ENCODE measurements at regions not wholly inside any gene's neighbourhood (a gene's known extent, or its start where the extent isn't known, plus 50 kb on each side); places are given as distances from the start of the nearest gene placed in this dataset.

DNA sequence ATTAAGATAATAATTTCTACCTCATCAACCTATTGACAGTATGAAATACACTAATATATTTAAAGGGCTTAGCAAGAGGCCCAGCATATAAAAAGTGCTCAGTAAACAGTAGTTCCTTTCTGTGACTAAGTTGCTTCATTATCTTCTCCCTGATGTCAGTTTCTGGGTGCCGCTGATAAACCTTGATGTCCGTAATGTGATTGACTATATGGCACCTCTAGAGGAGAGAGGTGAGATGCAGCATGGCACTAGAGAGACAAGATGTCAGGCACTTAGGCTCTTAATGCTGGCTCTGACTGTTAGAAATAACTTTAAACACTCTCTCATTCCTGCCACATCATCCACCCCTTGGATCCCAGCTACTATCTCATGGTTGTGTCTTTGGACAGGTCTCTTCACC is 455.9 kb upstream of the KLF4 start:
- ChIA-PET POLR2A (ENCODE audit: unreplicated experiment) (no interaction called here), CTCF (no interaction called here)
- dilution Hi-C loops (cut with HindIII; ENCODE audit: low sequenced_read_pairs, unreplicated experiment) = no loop called here
- no peak overlapping the region for H3K27ac ChIP-seq (ENCODE audit: insufficient read depth, low read length)
- no peak overlapping the region for H4K8ac ChIP-seq (ENCODE audit: low read depth in 2 of 2, low read length in 2 of 2)
- no peaks in the 10 kb centered on the region for H3K27me3 ChIP-seq (ENCODE audit: control insufficient read depth, insufficient read depth, low read length)
- H2BK15ac ChIP-seq (ENCODE audit: low read depth, low read length) = no peak overlapping the region
- no peak overlapping the region for H3K14ac ChIP-seq (replicated peaks; ENCODE audit: low read depth, low read length)
- H3K79me1 ChIP-seq (ENCODE audit: low read depth in 1 of 2, low read length in 2 of 2) = no peaks in the 10 kb centered on the region
- no peaks in the 10 kb centered on the region for H3K36me3 ChIP-seq (ENCODE audit: control insufficient read depth, insufficient read depth, low read length)
- no peak overlapping the region for H4K5ac ChIP-seq (ENCODE audit: low read depth, low read length)
- no peak overlapping the region for H3K4me2 ChIP-seq (ENCODE audit: low read depth, low read length)
- H3K9me3 ChIP-seq (ENCODE audit: control insufficient read depth, insufficient read depth, low read length) = no peaks in the 10 kb centered on the region
- no peak overlapping the region for H2AK5ac ChIP-seq (ENCODE audit: low read depth, low read length)
- no peak overlapping the region for H3K18ac ChIP-seq (ENCODE audit: low read depth, low read length)
- H3K4me3 ChIP-seq (ENCODE audit: insufficient read depth, low read depth, low read length) = no peak overlapping the region
- no peak overlapping the region for H3K23ac ChIP-seq (ENCODE audit: low read depth, low read length)
- no peak overlapping the region for H3K9ac ChIP-seq (ENCODE audit: low read depth, low read length)
- no peak overlapping the region for H4K91ac ChIP-seq (ENCODE audit: insufficient read depth, low read depth, low read length)
- H2BK5ac ChIP-seq (ENCODE audit: low read depth, low read length, poor library complexity, severe bottlenecking) = no peak overlapping the region
- H2AFZ ChIP-seq (replicated peaks; ENCODE audit: low read length, poor library complexity) = no peak overlapping the region
- no peak overlapping the region for H2BK20ac ChIP-seq (ENCODE audit: low read depth, low read length)
- TF ChIP-seq BHLHE40 (IDR thresholded peaks at IDR 0.05; ENCODE audit: low read depth, low read length) = no peak
- no peak for TF ChIP-seq NFE2L2 (IDR thresholded peaks at IDR 0.05; ENCODE audit: low read depth, low read length)
- no peak for TF ChIP-seq SMC3 (IDR thresholded peaks at IDR 0.05; ENCODE audit: low read depth, low read length)
- no peak for TF ChIP-seq MAFK (IDR thresholded peaks at IDR 0.05; ENCODE audit: low read depth, low read length)
- no peak for TF ChIP-seq MAZ (IDR thresholded peaks at IDR 0.05; ENCODE audit: borderline replicate concordance, low read depth, low read length)
- TF ChIP-seq CHD1 (IDR thresholded peaks at IDR 0.05; ENCODE audit: low read depth, low read length) = no peak
- no peak for TF ChIP-seq RCOR1 (IDR thresholded peaks at IDR 0.05; ENCODE audit: insufficient replicate concordance, low read length)
- TF ChIP-seq, protein P1, sequence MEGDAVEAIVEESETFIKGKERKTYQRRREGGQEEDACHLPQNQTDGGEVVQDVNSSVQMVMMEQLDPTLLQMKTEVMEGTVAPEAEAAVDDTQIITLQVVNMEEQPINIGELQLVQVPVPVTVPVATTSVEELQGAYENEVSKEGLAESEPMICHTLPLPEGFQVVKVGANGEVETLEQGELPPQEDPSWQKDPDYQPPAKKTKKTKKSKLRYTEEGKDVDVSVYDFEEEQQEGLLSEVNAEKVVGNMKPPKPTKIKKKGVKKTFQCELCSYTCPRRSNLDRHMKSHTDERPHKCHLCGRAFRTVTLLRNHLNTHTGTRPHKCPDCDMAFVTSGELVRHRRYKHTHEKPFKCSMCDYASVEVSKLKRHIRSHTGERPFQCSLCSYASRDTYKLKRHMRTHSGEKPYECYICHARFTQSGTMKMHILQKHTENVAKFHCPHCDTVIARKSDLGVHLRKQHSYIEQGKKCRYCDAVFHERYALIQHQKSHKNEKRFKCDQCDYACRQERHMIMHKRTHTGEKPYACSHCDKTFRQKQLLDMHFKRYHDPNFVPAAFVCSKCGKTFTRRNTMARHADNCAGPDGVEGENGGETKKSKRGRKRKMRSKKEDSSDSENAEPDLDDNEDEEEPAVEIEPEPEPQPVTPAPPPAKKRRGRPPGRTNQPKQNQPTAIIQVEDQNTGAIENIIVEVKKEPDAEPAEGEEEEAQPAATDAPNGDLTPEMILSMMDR (conservative IDR thresholded peaks at IDR 0.05; ENCODE audit: low read depth, low read length) = no peak
- no peak for TF ChIP-seq POLR2A (IDR thresholded peaks at IDR 0.05; ENCODE audit: low read depth, low read length)
- no peak for TF ChIP-seq CEBPB (IDR thresholded peaks at IDR 0.05; ENCODE audit: low read depth, low read length)
- no peak for TF ChIP-seq FOS (IDR thresholded peaks at IDR 0.05; ENCODE audit: low read depth, low read length)
- no peak for TF ChIP-seq RAD21 (IDR thresholded peaks at IDR 0.05; ENCODE audit: low read length)
- H3K56ac ChIP-seq (ENCODE audit: extremely low read depth, insufficient read depth, low read length) = no peak overlapping the region
- no peaks in the 10 kb centered on the region for H3K9me1 ChIP-seq (ENCODE audit: insufficient read depth, low read length)
- no TSS peak for BruUV-seq (replicated peaks)
- intact Hi-C loops (cut with micrococcal nuclease) = no loop called here
- no peak overlapping the region for H2BK120ac ChIP-seq (ENCODE audit: low read depth, low read length)
- in situ Hi-C loops (cut with MboI; ENCODE audit: low sequenced_read_pairs) = no loop called here
- no peak for ATAC-seq (ENCODE audit: low read depth)
- H2AK9ac ChIP-seq (replicated peaks; ENCODE audit: low read depth, low read length, poor library complexity) = no peak overlapping the region
- H3K4ac ChIP-seq (ENCODE audit: low read depth, low read length) = no peak overlapping the region
- H4K20me1 ChIP-seq (ENCODE audit: insufficient read depth, low read length) = no peaks in the 10 kb centered on the region
- H3K4me1 ChIP-seq (ENCODE audit: control insufficient read depth, insufficient read depth, low read length) = peaks cover 3% of the 10 kb centered on the region; the same call in 1 of the 2 replicates
- no peak for DNase-seq
- WGBS, 2 experiments (ENCODE audit: extremely low coverage in 2 of 2, insufficient read length in 1 of 2) = no CpG with 5 or more reads among the region's 2 CpGs
